KMS-11 (cell line): ENCODE measurements at regions not wholly inside any gene's neighbourhood (a gene's known extent, or its start where the extent isn't known, plus 50 kb on each side); places are given as distances from the start of the nearest gene placed in this dataset.

ENCODE experiments used
- H2AFZ ChIP-seq: fragments of 200-600 bp; sonication (generic); 2 replicates; pipeline ENCODE4 v1.6.1; 2016; ENCODE audit warnings: antibody characterized with exemption, mixed run types, low read depth
- H3K27ac ChIP-seq: fragments of 200-600 bp; sonication (generic); 2 replicates; pipeline ENCODE4 v1.6.1; 2016; ENCODE audit warnings: mild to moderate bottlenecking, mixed run types
- H3K27me3 ChIP-seq: fragments of 200-600 bp; sonication (generic); 2 replicates; pipeline ENCODE4 v1.6.1; 2017; ENCODE audit warnings: mild to moderate bottlenecking, low read depth, mixed run types, moderate library complexity; ENCODE audit not compliant: insufficient read depth
- H3K36me3 ChIP-seq: fragments of 200-600 bp; sonication (generic); 2 replicates; pipeline ENCODE4 v1.6.1; 2017; ENCODE audit warnings: mild to moderate bottlenecking, mixed run types; ENCODE audit not compliant: insufficient read depth
- H3K4me1 ChIP-seq: fragments of 200-600 bp; sonication (generic); 2 replicates; pipeline ENCODE4 v1.6.1; 2016; ENCODE audit warnings: mild to moderate bottlenecking, low read depth, mixed run types; ENCODE audit not compliant: poor library complexity, severe bottlenecking
- H3K4me2 ChIP-seq: fragments of 200-600 bp; sonication (generic); 2 replicates; pipeline ENCODE4 v1.7.0; 2016; ENCODE audit warnings: mild to moderate bottlenecking, mixed run types
- H3K4me3 ChIP-seq: fragments of 200-600 bp; sonication (generic); IDR thresholded peaks from 2 replicates; pipeline ENCODE4 v1.6.1; 2017; ENCODE audit warnings: low read depth, low read length, mixed read lengths; ENCODE audit not compliant: insufficient read depth
- H3K79me2 ChIP-seq: fragments of 200-600 bp; sonication (generic); 2 replicates; pipeline ENCODE4 v1.6.1; 2016; ENCODE audit warnings: low read depth, mixed run types; ENCODE audit not compliant: insufficient read depth
- H3K9ac ChIP-seq: fragments of 200-600 bp; sonication (generic); 2 replicates; pipeline ENCODE4 v1.6.1; 2016; ENCODE audit warnings: mild to moderate bottlenecking, mixed run types
- H4K20me1 ChIP-seq: fragments of 200-600 bp; sonication (generic); 2 replicates; pipeline ENCODE4 v1.6.1; 2016; ENCODE audit warnings: mild to moderate bottlenecking, mixed run types; ENCODE audit not compliant: insufficient read depth
- TF ChIP-seq, protein P1 (sequence below): fragments of 200-600 bp; sonication (generic); conservative IDR thresholded peaks from 2 replicates; pipeline ENCODE4 v1.6.1; 2017; ENCODE audit warnings: low read depth, mild to moderate bottlenecking, antibody characterized with exemption, low read length, moderate library complexity, mixed read lengths

DNA sequence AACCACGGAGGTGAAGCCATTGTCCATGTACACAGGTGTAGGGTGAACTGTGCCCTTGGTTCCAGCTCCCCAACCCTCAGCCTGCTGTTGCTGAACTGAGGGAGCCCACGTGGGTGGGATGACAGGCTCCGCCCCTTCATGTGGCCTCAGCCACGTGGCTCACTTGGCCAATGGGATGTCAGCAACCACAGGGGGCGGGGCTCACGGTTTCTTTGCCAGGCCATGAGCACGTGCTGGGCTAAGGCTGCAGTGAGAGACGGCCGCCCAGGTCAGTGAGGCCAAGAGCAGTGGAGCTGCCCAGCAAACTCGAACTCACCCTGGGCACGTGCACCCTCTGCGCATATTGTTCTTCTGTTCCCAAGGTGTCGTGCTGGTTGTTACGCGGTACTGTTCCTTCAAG lies 282.6 kb downstream of the IRF8 start:
- Histone ChIP-seq H3K4me3 (no peak overlapping the region), H3K79me2 (no peaks in the 10 kb centered on the region), H3K9ac (no peak overlapping the region), H3K4me1 (no peaks in the 10 kb centered on the region), H3K27me3 (peaks cover 3% of the 10 kb centered on the region; the same call in 1 of the 2 replicates), H3K36me3 (no peaks in the 10 kb centered on the region), H2AFZ (no peak overlapping the region), H3K4me2 (no peak overlapping the region), H4K20me1 (no peaks in the 10 kb centered on the region), H3K27ac (no peak overlapping the region)
- TF ChIP-seq, protein P1, sequence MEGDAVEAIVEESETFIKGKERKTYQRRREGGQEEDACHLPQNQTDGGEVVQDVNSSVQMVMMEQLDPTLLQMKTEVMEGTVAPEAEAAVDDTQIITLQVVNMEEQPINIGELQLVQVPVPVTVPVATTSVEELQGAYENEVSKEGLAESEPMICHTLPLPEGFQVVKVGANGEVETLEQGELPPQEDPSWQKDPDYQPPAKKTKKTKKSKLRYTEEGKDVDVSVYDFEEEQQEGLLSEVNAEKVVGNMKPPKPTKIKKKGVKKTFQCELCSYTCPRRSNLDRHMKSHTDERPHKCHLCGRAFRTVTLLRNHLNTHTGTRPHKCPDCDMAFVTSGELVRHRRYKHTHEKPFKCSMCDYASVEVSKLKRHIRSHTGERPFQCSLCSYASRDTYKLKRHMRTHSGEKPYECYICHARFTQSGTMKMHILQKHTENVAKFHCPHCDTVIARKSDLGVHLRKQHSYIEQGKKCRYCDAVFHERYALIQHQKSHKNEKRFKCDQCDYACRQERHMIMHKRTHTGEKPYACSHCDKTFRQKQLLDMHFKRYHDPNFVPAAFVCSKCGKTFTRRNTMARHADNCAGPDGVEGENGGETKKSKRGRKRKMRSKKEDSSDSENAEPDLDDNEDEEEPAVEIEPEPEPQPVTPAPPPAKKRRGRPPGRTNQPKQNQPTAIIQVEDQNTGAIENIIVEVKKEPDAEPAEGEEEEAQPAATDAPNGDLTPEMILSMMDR, result no peak

DNA sequence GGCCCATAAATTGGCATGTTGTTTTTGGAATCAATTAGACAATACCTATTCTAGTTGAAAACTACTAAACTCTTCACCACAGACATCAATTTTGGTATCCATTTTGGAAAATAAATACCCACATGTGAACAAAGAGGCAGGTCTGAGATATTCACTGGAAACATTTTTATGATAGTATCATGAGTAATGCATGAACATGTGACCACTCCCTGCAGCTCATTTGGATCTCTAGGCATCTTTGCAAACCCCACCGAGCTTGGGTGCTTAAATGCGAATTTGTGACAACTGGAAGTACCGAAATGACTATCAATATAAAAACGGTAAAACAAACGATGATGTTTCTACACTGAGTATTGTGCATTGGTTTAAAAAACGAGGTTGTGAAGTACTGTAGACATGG lies 285.2 kb downstream of the IRF8 start:
- Histone ChIP-seq H3K79me2 (no peaks in the 10 kb centered on the region), H3K4me3 (no peak overlapping the region), H3K27me3 (peaks cover 15% of the 10 kb centered on the region), H2AFZ (no peak overlapping the region), H3K4me1 (no peaks in the 10 kb centered on the region), H4K20me1 (no peaks in the 10 kb centered on the region), H3K4me2 (no peak overlapping the region), H3K27ac (no peak overlapping the region), H3K36me3 (no peaks in the 10 kb centered on the region), H3K9ac (no peak overlapping the region)
- TF ChIP-seq, protein P1, result no peak

DNA sequence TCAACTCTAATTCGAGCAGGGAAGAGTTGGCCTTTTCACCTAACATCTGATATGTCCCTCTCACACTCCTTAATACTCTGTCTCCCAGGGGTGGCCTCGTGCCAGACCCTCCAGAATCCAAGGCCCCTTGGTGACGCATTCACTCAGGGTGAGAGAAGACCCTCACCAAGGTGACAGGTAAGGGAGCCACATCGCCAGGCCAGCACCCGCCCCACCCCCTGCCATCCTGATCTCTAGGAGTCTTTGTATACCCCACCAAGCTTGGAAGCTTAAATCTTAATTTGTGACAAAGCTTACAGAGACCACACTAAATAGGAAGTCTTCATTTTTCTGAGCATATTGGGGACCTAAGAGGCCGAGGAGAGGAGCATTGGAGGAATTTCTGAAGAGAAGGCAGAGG lies 286.1 kb downstream of the IRF8 start:
- Histone ChIP-seq H2AFZ (no peak overlapping the region), H3K4me2 (no peak overlapping the region), H3K79me2 (no peaks in the 10 kb centered on the region), H3K36me3 (no peaks in the 10 kb centered on the region), H3K27ac (no peak overlapping the region), H4K20me1 (no peaks in the 10 kb centered on the region), H3K4me1 (no peaks in the 10 kb centered on the region), H3K9ac (no peak overlapping the region), H3K4me3 (no peak overlapping the region), H3K27me3 (peaks cover 22% of the 10 kb centered on the region)
- TF ChIP-seq, protein P1, result no peak

DNA sequence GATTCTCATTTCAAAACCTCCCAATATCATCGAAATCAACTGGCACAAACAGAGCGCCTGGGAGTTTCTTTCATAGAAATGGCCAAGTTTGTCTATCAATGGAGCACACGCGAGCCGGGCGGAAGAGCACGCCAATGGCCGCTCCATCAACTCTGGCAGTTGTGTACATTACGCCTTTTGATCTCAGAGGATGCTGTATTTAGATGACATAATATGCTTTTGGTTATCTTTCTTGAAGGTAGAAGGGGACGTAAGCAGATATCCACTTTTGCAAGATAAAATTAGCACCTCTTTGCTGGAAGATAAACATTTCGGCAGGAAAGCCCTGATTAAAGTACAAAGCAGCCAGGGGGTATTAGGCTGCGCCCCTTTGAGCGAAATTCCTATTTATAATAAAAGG lies 287.4 kb downstream of the IRF8 start:
- H3K9ac ChIP-seq, result no peak overlapping the region
- H4K20me1 ChIP-seq, result no peaks in the 10 kb centered on the region
- TF ChIP-seq, protein P1, result no peak
- no peaks in the 10 kb centered on the region for H3K79me2 ChIP-seq
- no peaks in the 10 kb centered on the region for H3K36me3 ChIP-seq
- H3K4me1 ChIP-seq, result no peaks in the 10 kb centered on the region
- no peak overlapping the region for H3K4me2 ChIP-seq
- no peak overlapping the region for H2AFZ ChIP-seq
- no peak overlapping the region for H3K27ac ChIP-seq
- peaks cover 27% of the 10 kb centered on the region for H3K27me3 ChIP-seq
- no peak overlapping the region for H3K4me3 ChIP-seq
